Inflammatory macrophage (primary cell): ENCODE measurements at regions not wholly inside any gene's neighbourhood (a gene's known extent, or its start where the extent isn't known, plus 50 kb on each side); places are given as distances from the start of the nearest gene placed in this dataset.
"Not testable (repeated sequence)": the region's sequence is repeated elsewhere in the genome, so short reads cannot be mapped to it uniquely, and the experiment has no call there.

Experiments used
- DNase-seq, 2 donors: peaks; one replicate each; pipeline ENCODE4 v3.0.0-alpha.2; 2020 to 2022

DNA sequence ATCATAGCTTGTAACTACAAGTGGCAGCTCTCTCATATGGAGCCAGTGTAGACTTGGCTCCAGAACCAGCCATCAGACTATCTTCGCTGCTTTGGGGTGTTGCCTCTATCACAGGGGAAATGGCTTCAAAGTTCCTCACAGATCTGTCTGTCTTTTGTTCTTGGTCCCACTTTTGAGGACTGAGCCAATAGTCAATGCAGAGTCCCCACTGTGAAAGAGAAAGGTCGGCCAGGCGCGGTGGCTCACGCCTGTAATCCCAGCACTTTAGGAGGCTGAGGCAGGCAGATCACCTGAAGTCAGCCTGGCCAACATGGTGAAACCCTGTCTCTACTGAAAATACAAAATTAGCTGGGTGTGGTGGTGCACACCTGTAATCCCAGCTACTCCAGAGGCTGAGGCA lies 86.9 kb upstream of the FZD7 start:
- DNase-seq, result not testable (repeated sequence)

DNA sequence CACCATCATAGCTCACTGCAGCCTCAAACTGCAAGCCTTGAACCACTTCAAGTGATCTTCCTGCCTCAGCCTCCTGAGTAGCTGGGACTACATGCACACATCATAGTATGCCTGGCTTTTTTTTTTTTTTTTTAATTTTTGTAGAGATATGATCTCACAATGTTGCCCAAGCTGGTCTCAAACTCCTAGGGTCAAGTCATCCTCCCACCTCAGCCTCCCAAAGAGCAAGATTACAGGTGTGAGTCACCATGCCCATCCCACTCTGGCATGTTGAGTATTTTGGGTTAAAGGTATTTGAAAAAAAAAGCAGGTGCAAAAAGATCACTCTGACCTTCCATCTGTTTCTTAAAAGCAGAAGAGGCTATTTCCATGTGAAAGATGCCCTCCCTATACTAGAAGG lies 86.4 kb upstream of the FZD7 start:
- DNase-seq, result no peak

DNA sequence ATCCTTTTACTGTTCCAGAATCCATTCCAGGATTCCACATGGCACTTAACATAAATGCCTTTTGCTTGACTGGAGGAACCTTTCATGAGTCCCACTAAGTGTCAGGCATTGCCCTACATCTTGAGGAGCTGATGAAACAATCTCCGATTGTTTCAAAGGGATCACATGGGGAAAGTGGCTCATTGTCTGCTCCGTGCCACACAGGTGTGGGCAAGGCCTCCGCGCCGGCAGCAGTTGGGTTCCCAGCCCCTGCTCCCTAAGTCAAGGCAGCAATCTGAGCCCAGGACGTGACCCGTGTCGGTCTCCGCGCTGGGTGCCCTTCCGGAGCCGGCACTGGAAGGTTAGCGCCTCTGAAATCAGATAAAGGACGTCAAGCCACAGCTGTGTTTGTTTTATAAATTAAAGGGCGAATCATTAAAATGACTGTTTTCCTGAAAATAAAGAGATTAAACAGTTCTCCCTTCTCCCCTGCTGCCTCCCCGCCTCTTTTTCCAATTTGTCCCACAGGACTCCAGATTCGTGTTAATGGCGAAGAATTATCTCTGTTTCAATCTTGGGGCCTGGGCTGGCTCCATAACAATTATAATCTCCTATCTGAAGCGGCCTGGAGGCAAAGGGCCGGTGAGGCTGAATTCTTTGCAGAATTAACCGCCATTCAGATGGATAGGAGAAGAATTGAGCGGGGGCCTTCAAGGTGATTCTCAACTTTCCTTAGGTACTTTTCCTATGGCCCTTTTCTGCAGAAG lies 84.3 kb upstream of the FZD7 start:
- DNase-seq, result no peak

DNA sequence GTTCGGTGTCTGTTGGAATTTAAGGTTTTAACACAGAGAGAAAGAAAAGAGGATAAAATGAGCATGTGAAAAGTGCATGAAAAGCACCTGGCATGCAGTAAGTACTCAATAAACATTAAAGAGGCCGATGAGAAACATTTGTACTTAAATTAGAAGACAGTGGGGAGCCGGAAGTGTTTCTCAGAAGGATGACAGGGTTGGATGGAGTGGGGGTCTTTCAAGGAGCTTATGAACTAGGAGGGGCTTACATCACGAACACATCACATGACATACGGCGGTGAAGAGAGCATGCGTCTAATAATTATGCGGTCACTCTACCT lies 83.8 kb upstream of the FZD7 start:
- DNase-seq, result no peak

DNA sequence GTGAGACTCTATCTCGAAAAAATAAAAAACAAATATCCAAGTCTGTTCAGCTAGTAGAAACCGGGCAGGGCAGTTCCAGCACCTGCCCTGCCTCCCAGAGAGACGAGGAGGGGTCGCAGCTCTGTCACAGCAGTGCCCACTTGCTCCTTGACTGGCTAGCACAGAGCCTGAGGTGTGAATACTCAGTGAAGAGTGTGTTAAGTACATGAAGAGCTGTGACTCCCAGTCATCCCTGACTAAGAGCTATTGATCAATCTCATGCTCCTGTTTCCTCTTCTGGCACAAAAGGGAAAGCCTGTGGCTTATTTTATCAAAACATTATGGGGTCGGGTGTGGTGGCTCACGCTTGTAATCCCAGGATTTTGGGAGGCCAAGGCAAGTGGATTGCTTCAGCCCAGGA lies 83.0 kb upstream of the FZD7 start:
- DNase-seq, result peak; percentile 6 to 67

DNA sequence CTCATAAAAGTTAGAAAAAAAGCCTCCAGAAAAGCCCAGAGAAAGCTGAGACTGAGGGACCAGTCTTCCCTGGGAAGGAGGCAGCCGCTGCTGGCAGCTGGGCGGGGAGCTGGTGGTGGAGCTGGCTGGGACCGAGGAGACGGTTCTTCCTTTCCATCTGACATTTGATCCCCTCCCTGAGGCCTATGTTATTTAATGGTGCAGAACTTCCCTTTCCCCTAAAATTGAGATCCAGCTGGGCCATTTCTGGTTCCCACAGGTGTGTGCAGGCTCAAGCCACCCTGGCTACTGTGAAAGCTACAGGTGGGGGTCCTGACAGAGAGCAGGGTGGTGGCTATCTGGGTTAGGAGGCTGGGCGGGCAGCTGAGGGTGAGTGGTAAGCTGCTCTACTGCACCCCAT lies 81.5 kb upstream of the FZD7 start:
- no peak for DNase-seq

DNA sequence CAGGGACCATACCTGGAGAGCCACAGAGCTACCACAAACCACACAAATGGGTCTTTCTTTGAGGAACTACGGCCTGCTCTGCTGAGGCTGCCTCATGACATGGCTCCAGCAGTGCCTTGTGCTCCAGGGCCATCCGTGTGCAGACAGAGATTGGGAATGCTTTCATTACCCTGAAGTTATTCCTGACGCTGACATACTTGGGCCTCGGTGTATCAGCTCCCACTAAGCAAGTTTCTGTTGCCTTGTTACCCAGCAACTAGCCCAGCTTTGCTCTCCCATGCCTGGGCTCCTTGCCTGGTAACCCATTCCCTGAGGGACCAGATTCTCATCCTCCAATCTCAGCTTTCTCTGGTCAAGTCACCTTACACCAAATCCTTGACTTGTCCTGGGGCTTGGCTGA lies 80.3 kb upstream of the FZD7 start:
- no peak for DNase-seq

DNA sequence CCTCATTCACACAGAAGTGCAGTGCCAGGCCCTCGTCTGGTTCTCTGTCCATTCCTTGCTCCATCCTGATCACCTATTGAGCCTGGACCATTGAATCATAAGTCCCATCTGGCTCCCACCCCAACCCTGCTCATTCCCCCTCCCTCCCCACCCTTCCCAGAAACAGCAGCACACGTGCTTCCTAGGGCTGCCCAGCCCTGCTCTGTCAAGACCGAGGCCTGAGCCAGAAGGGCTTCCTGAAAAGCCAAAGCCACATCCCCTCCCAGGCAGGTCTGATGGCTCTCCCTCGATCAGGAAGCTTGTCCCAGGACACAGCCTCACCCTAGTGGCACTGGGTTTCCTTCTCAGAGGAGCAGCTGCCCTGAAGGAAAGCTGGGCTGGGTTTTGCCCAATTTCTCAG lies 79.8 kb upstream of the FZD7 start:
- DNase-seq, result no peak

DNA sequence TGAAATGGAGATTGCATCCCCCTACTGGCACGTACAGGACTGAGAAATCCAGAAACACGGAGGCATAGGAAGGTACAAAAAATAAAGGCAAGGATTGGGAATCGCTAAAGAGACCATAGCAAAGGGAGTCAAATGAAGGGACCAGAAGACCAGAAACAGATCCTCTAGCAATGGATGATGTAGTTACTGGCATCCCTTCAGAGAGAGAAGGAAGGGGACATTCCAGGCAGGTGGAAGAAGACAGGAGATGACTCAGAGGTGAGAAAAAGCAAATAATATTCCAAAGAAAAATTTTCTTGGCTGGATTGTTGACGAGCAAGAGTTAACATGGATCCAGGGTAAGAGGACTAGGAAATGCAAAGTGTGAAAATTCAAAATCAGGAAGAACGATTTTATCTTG lies 78.4 kb upstream of the FZD7 start:
- no peak for DNase-seq

DNA sequence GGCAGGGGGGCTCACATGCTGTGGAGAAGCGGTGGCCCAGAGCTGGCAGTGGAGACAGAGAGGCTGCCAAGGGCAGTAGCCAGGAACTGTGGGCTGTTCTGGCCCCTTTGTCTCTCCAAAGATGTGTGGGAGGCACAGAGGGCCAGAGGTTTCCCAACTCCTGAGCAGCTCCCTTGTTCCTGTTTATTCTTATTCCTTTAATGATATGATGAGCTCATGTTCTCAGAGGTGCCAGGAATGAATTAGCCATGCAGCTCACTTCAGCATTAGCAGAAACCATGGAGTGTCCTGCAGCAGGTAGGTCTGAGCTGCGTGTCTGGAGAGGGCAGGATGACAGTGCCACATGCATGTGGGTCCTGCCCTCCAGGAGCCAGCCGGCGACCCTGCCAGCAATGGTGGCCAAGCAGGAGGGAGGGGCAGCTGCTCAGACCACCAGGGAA lies 77.9 kb upstream of the FZD7 start:
- DNase-seq, result peak; percentile 61 to 67

DNA sequence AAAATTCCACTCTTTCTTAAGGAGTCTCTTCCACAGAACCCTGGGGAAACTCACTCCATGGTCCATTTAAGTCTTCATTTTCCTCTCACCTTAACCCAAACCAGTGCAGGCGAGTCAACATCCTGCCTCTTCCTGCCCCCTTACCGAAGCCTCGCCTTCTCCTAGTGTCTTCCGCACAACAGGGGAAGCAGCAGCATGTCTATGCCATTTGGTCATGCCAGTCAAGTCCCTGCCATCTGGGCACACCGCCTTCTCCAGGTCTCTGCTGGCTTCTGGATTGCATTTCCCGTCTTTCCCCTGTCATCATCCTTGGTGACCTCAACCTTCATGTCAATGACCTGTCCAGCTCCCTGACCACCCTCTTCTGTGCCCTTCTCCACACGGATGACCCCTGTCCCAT lies 77.3 kb upstream of the FZD7 start:
- no peak for DNase-seq

DNA sequence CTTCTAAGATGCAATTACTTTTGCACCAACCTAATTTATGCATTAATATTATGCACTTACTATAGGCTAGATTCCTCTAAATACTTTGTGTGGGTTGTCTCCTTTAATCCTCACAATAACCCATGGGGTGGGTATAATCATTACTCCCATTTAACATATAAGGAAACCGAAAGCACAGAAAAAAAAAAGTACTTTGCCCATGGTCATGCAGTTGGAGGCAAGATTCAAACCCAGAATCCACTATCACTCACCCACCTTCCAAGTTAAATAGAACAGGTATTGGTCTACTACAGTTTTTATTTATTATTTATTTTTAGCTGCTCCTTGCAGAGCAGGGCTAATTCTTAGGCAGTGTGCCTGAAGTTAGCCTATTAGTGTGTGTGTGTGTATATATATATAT lies 76.6 kb upstream of the FZD7 start:
- DNase-seq, result no peak

DNA sequence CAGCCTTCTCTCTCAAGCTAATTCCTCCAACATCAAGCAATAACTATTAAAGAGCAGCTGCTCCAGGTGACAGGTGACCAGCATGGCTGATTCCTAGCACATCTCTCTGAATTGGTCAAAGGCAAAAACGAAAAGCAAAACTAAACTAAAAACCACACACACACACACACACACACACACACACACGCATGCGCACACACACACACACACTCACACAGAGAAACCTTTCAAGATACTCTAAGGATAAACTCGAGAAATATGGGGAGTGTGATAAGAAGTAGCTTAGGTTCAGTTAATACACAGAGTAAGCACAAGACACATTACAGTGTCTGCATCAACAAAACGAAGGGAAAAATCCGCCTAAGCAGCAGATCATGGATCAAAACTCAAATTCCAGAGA lies 74.5 kb upstream of the FZD7 start:
- no peak for DNase-seq

DNA sequence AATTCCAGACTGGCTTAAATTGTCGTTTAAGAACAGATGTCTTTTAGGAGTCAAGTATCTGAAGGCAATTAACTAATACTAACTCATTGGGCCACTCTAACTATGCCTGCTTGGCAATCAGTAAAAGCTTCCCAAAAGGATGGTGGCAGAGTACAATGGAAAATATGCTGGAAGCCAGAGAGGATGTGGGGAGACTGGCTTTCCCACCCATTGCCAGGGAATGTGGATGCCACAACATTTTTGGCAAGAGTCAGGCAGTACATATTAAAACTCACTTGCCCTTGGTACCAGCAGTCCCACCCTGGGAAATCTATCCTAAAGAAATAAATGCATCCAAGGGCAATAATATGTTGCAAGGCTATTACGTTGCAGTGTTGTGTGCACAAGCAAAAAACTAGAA lies 74.0 kb upstream of the FZD7 start:
- no peak for DNase-seq

DNA sequence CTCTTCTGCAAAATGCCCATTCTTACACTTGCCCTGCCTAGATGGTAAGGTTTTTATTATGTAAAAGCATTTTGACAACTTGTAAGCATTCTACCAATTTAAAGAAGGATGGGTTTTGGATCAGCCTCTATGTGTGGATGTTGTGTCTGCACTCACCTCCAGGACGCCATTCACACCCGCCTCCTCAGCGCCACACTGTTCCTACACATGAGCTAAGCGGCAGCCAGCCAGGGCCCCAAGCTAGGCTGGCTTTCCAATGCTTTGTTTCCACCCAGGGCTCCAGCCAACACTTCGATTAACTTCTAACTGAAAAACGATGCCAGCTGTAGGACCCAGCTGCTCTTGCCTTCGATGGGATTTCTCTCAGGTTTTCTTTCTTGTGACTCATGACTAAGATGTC lies 73.3 kb upstream of the FZD7 start:
- DNase-seq, result no peak

DNA sequence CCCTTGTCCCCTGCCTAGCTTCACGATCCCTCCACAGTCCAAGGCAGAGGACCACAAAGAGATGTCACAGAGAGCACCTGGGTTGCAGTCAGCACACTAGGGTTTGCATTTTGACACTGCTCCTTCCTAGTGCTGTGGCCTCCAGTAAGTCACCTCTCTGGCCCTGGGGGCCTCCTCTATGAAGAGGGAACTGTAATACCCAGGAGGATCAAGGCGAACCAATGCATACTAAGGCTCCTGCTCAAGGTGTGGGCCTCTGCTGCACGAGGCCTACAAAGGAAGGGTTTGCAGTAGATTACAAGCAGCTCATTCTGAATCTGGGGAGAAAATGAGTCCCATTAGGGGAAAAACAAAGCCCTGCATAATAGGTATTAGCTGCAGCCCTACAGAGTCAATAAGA lies 72.3 kb upstream of the FZD7 start:
- DNase-seq, result no peak

DNA sequence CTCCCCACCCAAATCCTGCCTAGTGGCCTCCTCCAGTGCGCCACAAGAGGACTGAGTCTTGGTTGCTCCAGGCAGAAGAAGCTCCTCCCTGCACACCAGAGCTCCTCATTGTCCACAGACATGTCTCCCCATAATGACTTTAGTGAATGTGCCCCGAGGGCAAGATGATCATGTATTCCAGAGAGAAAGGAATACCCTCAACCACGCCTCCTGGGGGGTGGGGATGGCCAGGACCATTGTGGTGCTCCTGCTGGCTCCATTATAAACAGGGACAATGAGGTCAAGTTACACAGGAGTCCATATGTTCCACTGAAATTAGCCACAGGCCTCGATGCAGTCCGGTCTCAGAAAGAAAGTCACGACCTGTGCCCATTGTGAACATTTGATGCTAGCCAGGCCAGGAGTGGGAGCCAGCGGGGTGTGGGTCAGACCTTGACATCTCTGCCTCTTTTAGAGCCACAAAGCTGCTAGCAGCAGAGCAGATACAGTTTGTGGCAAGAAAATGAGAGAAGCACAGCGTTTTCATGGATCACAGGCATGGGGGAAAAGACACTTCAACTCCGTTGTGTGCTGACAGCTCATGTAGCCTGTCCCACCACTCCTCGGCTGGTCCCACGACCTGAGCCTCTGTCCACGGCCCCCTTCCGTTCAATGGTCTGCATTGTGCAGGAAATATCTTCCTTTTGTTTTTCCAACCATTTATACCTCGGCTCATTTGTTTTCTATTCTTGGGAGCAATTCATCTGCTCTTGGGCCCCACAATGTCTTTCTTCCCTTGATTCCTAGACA lies 70.7 kb upstream of the FZD7 start:
- no peak for DNase-seq

DNA sequence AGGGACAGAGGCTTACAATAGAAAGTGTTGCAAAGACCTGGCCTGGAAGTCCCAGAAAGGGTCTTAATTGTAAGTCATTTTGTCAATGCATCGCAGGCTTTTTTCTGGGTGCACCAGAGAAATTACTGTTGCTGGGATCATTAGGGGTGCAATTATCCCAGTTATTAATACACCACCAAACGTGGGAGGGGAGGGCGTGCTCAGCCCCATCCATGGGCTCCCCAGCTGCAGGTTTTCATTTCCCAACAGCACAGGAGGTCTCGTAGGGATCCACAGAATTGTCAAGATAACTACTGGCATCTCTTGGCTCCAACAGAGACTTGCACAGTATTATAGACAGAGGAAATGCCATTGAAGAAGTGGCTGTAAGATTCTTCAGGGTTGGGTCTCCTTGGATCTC lies 69.6 kb upstream of the FZD7 start:
- no peak for DNase-seq

DNA sequence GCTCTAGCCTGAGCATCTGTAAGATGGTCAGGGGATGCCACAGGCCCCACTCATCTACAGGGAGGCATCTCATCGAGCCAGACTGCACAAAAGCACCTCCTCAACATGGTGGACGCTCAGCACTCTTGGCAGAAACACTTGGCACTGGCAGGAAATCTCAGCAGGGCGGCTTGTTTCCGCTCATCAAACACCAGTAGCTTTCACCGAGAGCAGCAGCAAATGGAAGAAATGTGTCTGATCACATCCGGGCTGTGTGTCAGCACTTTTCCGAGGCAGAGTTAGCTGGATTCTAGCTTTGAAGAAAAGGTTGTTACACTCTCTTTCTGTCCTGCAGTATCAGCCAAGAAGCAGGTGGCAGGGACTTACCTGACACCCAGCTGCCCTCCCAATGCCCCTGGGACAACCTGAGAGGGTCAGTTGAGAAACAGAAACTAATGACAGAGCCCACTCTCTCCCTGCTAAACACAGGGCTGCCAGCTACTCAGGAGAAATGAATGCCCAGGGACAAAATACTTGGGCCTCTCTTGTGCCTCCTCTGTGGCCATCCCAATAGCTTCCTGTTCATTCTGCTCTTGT lies 68.9 kb upstream of the FZD7 start:
- DNase-seq, result no peak

DNA sequence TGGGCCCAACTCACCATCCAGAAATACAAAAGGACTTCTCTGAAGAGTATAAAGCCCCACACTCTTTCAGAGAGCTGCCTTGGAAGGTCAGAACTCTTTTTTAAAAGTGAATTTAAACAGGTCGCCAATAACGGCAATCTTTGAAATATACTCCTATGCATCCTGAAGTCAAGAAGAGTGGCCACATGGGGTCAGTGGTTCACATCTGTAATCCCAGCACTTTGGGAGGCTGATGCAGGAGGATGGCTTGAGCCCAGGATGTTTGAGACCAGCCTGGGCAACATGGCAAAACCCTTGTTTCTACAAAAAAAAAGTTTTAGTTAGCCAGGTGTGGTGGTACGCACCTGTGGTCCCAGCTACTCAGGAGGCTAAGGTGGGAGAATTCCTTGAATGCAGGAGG lies 68.1 kb upstream of the FZD7 start:
- no peak for DNase-seq

DNA sequence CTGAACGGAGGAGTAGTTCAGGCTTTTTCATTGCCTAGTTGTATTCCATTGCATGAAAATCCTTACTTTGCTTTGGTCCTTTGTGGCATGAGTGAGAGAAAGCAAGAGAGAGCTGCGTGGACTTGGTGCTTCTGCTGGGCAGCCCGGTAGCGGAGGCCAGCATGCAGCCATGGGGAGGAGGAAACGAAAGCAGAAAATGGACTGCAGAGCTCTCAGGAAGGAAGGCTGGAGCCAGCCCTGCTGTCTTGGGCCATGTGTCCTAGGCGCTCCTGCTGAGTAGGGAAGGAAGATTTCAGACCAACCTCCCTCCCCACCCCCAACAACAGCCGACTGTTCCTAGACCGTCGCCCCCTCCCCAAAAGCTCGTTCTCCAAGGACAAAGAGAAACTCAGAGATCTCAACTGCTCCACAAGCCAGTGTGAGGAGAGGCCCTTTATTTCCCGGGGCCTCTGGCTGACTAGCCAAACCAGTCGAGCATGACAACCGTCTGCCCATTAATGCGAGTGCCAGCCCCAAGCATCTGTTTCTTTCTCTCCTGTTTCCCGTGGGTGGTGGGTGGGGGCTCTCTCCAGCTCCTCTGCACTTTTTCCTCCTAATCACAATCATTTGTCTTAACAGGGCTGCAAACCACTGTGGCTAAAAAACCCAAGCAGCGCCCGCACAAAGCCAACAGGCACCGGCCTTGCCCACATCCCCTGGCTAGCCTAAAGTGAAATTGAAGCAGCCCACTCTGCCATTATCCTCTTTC lies 66.8 kb upstream of the FZD7 start:
- no peak for DNase-seq

DNA sequence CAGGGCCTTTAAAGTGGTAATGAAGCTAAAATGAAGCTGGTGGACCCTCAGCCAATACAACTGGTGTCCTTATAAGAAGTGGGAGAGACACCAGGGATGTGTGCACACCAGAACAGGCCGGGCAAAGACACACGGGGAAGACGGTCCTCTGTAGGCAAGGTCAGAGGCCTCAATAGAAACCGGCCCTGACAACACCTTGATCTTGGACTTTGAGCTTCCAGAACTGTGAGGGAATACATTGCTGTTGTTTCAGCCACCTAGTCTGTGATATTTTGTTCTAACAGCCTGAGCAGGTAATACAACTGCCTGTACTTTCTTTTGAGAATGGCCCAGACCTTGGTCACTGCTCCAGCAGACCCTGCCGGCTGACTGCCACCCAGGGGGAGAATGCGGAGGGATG lies 65.6 kb upstream of the FZD7 start:
- DNase-seq, result no peak

DNA sequence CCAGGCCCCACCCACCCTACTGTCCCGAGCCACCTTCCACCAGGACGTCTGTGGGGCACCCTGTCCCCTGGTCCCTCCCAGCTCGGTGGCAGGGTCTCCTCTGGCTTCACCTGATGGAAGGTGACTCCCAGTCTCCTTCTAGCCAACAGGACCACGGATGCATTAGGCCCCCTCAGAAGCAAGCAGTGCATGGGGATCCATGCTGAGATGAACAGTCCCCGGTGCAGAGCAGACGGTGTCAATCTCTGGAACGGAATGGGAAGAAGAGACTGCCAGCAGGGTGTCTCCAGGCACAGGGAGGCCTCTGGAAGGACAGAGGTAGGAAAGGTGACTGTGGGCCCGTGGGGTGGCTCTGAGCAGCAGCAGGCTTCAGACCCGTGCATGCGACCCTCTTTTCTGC lies 65.2 kb upstream of the FZD7 start:
- DNase-seq, result no peak
